ENCODE measurements at regions not wholly inside any gene's neighbourhood (a gene's known extent, or its start where the extent isn't known, plus 50 kb on each side); places are given as distances from the start of the nearest gene placed in this dataset.

DNA sequence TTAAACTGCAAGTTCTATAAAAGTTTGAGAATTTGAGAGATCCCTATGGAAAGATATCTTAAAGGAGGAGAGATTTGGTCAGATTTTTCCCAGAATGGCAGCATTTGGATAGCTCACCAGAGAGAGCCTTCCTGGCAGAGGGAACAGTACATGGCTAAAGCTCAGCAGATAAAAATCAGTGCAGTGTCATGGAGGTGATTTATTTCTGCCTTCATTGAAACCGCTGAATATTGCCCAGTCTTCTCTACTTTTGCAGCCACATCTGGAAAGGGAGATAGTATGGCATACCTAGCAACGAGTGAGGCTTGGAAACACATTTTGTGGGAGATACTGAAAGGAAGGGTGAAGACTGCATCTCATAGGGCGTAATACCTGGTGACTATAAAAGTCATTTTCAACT is 155.2 kb downstream of the RFC3 start:
- H3K4me3 ChIP-seq (ENCODE audit: low read depth, low read length) = no peak overlapping the region
- DNase-seq (ENCODE audit: low read depth) = no peak
- TF ChIP-seq, protein P1, sequence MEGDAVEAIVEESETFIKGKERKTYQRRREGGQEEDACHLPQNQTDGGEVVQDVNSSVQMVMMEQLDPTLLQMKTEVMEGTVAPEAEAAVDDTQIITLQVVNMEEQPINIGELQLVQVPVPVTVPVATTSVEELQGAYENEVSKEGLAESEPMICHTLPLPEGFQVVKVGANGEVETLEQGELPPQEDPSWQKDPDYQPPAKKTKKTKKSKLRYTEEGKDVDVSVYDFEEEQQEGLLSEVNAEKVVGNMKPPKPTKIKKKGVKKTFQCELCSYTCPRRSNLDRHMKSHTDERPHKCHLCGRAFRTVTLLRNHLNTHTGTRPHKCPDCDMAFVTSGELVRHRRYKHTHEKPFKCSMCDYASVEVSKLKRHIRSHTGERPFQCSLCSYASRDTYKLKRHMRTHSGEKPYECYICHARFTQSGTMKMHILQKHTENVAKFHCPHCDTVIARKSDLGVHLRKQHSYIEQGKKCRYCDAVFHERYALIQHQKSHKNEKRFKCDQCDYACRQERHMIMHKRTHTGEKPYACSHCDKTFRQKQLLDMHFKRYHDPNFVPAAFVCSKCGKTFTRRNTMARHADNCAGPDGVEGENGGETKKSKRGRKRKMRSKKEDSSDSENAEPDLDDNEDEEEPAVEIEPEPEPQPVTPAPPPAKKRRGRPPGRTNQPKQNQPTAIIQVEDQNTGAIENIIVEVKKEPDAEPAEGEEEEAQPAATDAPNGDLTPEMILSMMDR (IDR thresholded peaks at IDR 0.05; ENCODE audit: low read depth, low read length, missing control alignments) = no peak

DNA sequence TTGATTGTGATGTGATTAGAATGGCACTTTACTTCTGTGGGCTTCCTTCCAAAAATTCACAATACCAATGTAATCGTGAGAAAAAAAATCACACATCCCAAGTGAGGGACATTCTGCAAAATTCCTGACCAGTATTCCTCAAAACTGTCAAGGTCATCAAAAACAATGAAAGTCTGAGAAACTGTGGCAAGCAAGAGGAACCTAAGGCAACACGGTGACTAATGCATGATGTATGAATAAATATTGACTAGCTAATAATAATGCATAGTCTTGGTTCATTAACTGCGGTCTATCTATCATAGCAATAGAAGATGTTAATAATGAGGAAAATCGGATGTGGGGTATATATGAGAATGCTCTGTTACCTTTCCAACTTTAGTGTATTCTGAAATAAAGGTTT is 159.0 kb downstream of the RFC3 start:
- TF ChIP-seq, protein P1 (IDR thresholded peaks at IDR 0.05; ENCODE audit: low read depth, low read length, missing control alignments) = no peak
- no peak overlapping the region for H3K4me3 ChIP-seq (ENCODE audit: low read depth, low read length)
- no peak for DNase-seq (ENCODE audit: low read depth)

DNA sequence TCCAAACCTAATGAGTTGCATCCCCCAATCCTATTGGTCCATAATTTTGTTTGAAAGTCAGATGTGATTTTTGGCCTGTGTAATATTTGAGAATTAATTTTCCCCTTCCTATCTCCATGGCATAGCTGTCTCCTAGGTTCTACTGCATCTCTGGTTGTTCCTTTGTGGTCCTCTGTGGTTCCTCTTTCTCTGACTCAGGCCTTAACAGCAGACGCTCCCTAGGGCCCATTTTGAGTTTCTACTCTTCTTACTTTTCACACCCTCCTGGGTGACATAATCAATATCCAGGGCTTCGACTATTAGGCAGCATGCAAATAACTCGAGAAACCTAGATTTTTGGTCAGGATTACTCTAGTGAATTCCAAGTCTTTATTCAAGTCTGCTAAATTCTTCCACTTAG is 160.7 kb downstream of the RFC3 start:
- no peak overlapping the region for H3K4me3 ChIP-seq (ENCODE audit: low read depth, low read length)
- TF ChIP-seq, protein P1 (IDR thresholded peaks at IDR 0.05; ENCODE audit: low read depth, low read length, missing control alignments) = no peak
- no peak for DNase-seq (ENCODE audit: low read depth)

DNA sequence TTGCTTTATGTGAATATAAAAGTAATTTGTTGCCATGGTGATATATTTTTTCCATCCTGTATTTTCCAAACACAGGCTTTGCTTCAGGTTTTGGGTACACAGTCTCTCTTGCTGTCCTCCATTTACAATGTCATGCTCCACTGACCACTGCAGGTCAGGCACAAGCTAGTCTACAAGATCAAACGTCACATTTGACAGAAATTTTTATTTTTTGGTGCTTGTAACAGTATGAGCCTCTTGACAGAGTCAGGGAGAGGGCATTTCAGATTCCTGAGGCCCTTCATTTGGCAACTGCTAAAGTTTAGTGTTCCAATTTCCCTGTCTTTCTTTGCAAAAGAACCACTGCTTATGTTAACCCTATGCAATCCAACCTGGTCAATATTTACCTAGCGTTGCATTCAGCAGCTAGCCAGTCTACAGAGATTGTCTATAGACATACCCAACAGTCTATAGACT is 175.0 kb downstream of the RFC3 start:
- no peak for DNase-seq (ENCODE audit: low read depth)
- no peak overlapping the region for H3K4me3 ChIP-seq (ENCODE audit: low read depth, low read length)
- TF ChIP-seq, protein P1 (IDR thresholded peaks at IDR 0.05; ENCODE audit: low read depth, low read length, missing control alignments) = no peak

DNA sequence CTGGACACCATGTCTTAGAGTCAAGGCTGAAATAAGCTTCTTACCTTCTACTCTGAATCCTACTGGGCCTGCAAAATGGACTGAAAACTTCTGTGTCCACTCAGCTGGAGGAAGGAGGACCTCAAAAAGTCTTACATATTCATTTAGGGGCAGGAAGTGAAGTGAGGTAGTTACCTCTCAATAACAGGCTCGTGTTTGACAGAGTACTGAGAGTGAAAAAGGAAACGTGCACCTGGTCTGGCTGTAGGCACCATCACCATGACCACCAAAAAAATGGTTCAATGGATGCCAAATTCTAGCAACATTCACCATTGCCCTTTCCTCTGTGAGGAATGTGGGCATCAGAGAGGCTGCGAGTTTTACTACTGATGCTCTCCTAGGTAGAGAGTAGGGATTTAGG is 176.2 kb downstream of the RFC3 start:
- DNase-seq (ENCODE audit: low read depth) = no peak
- TF ChIP-seq, protein P1 (IDR thresholded peaks at IDR 0.05; ENCODE audit: low read depth, low read length, missing control alignments) = no peak
- no peak overlapping the region for H3K4me3 ChIP-seq (ENCODE audit: low read depth, low read length)

DNA sequence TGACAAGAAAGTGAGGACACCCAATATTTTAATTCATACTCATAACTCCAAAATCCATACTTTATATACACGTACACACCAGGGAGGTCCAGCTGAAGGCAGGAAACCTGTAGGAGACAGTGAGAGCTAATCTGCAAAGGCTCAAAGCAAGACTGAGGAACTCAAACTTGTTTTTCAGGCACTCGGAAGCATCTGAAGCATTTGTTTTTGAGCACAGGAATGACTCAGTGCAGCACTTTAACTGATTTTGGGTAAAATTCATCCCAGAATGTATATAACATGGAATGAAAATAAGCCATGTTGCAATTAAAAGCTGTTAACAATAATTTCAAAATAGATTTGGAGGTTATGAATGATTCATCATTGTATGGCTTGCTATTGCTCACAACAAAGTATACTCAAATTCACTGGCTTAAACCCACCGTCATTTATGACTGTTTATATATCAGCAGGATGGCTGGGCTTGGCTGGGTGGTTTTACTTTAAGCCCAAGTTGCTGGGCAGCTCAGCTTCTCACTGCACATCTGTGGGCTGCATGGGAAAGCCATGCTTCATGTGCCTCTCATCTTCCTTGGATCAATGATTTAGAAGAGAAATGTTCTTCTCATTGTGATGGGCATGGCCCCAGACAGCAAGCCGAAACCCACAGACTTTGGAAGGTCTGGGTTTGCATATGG is 177.0 kb downstream of the RFC3 start:
- TF ChIP-seq, protein P1 (IDR thresholded peaks at IDR 0.05; ENCODE audit: low read depth, low read length, missing control alignments) = no peak
- DNase-seq (ENCODE audit: low read depth) = no peak
- no peak overlapping the region for H3K4me3 ChIP-seq (ENCODE audit: low read depth, low read length)

DNA sequence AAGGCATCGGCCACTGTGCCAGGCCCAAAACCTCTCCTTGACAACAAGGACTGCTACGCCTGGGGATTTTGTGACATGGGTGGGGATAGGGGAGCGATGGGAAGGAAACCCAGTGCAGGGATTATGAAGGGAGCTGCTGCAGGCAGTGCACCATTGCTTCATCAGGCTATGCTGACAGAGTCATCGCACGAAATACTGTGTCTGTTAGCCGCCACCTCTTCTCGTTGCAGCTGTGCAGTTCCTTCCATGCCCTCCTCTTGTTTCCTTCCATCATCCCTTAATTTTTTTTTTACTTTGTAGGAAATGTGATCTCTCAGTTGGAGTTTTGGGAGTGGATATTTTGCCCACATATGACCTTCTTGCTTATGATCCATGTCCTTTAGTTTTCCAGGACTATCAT is 178.7 kb downstream of the RFC3 start:
- TF ChIP-seq, protein P1 (IDR thresholded peaks at IDR 0.05; ENCODE audit: low read depth, low read length, missing control alignments) = no peak
- no peak overlapping the region for H3K4me3 ChIP-seq (ENCODE audit: low read depth, low read length)
- no peak for DNase-seq (ENCODE audit: low read depth)

Measured in GM12864 (cell line).